Retina (tissue), 1 donor: ENCODE measurements at regions not wholly inside any gene's neighbourhood (a gene's known extent, or its start where the extent isn't known, plus 50 kb on each side); places are given as distances from the start of the nearest gene placed in this dataset.

ENCODE experiments used
- DNase-seq: peaks from one replicate; pipeline ENCODE4 v3.0.0-alpha.2; 2016

GRCh38 chr10:91576096-91576545, 56.8 kb downstream of the PPP1R3C start:
- DNase-seq = no peak

GRCh38 chr10:91575044-91575610, 57.7 kb downstream of the PPP1R3C start:
- peak; percentile 38 for DNase-seq

DNA sequence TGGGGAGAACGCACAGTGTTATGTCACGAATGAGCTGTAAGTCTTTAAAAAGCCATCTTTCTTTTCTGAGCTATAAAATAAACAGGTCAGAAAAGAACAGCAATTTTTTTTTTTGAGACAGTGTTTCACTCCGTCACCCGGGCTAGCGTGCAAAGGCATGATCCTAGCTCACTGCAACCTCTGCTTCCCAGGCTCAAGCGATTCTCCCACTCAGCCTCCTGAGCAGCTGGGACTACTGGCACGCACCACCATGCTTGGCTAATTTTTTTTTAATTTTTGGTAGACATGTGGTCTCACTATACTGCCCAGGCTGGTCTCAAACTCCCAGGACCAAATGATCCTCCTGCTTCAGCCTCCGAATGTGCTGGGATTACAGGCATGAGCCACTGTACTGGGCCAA, 58.6 kb downstream of the PPP1R3C start:
- no peak for DNase-seq

- no peak for DNase-seq
Measured at GRCh38 chr10:91573320-91573719, 59.6 kb downstream of the PPP1R3C start.

DNA sequence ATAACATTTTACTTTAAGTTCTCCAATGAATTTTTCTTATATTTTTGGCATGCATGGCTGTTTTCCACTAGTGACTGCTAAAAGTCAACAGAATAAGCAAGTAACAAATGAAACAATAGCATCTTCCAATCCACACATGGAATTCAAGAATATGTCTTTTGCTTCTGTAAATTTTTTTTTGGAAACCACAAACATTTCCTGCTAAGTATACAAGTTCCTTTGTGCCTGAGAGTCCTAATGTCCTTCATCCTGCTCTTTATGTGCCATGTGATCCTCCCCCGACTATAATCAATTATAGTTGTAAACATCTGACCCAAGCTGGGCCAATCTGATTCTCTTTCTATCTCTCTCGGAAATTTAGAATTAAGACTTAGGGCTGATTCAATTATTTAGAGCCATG, 61.2 kb downstream of the PPP1R3C start:
- no peak for DNase-seq

GRCh38 chr10:91570220-91570619, 62.7 kb downstream of the PPP1R3C start:
- DNase-seq = no peak

DNA sequence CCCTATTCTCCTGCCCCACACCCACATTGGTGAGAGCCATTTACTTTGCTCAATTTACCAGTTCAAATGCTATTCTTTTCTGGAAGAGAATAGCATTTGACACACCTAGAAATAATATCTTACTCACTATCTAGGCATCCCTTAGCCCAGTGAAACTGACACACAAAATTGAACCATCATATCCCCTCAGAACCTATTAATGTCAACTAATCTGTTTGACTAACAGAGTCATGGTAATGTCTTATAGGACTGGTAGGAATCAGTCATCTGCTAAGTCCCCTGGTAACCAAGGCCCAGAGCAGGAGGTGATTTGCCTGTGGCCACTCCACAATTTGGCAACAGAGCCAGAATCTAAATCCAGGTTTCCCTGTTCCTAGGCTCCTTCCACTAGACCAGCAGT, 63.3 kb downstream of the PPP1R3C start:
- no peak for DNase-seq

DNA sequence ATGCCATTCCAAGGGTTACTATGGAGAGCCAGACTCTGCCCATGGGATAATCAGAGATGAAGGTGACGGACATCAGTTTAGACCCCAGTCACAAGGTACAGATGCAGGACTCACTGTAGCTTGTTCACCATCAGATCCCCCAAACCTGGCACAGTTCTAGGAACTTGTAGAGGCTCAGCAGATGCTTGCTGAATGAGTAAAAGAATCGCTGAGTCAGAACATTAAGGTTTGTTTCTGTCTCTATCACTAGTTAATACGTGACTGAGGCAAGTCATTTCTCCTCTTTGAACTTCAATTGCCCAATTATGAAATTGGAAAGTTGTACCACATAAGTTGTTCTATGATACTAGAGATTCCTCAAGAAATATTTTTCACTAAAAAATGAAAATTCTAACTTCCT, 65.1 kb downstream of the PPP1R3C start:
- DNase-seq = no peak

- no peak for DNase-seq
Measured at GRCh38 chr10:91566115-91566514, 66.8 kb downstream of the PPP1R3C start.

GRCh38 chr10:91565226-91565625, 67.6 kb downstream of the PPP1R3C start:
- DNase-seq = no peak

DNA sequence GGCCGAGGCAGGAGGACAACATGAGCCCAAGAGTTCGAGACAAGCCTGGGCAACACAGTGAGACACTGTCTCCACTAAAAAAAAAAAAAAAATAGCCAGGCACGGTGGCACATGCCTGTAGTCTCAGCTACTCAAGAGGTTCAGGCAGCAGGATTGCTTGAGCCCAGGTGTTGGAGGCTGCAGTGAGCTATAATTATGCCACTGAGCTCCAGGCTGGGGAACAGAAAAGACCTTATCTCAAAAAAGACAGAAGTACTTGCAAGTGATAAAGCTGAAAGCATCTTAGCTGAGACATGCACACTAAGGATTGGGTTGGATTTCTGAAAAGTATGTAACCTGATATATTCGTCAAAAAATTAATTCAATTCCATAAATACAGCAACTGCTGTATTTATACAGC, 68.4 kb downstream of the PPP1R3C start:
- no peak for DNase-seq
